AG09319 (cell line): ENCODE measurements at regions not wholly inside any gene's neighbourhood (a gene's known extent, or its start where the extent isn't known, plus 50 kb on each side); places are given as distances from the start of the nearest gene placed in this dataset.

ENCODE experiments used
- DNase-seq: peaks from one replicate; pipeline ENCODE4 v3.0.0-alpha.2; 2010; ENCODE audit warnings: low read depth; ENCODE audit errors: extremely low read depth
- TF ChIP-seq, protein P1 (sequence below): IDR thresholded peaks from 2 replicates; pipeline ENCODE4 v1.5.1; 2011; ENCODE audit warnings: low read depth, mild to moderate bottlenecking, inconsistent platforms, low read length, moderate library complexity

DNA sequence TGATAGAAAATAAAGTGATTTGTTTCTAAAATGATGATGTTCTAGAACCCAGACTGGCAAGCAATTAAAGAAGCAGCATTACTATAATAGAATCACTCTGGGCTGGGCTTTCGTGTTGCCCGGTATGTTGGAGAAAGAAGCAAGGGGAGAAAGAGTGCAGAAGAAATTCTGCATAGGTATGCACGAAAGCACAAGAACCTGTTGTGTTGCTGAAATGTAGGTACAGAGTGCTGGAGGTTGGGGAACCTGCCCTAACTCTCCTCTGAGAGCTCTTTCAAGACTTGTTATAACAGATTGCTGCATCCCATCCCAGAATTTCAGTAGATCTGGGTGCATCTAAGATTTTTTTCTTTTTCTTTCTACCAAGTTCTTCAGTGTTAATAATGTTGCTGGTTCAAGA, 95.7 kb upstream of the DACH1 start:
- TF ChIP-seq, protein P1, sequence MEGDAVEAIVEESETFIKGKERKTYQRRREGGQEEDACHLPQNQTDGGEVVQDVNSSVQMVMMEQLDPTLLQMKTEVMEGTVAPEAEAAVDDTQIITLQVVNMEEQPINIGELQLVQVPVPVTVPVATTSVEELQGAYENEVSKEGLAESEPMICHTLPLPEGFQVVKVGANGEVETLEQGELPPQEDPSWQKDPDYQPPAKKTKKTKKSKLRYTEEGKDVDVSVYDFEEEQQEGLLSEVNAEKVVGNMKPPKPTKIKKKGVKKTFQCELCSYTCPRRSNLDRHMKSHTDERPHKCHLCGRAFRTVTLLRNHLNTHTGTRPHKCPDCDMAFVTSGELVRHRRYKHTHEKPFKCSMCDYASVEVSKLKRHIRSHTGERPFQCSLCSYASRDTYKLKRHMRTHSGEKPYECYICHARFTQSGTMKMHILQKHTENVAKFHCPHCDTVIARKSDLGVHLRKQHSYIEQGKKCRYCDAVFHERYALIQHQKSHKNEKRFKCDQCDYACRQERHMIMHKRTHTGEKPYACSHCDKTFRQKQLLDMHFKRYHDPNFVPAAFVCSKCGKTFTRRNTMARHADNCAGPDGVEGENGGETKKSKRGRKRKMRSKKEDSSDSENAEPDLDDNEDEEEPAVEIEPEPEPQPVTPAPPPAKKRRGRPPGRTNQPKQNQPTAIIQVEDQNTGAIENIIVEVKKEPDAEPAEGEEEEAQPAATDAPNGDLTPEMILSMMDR: no peak
- DNase-seq: no peak

DNA sequence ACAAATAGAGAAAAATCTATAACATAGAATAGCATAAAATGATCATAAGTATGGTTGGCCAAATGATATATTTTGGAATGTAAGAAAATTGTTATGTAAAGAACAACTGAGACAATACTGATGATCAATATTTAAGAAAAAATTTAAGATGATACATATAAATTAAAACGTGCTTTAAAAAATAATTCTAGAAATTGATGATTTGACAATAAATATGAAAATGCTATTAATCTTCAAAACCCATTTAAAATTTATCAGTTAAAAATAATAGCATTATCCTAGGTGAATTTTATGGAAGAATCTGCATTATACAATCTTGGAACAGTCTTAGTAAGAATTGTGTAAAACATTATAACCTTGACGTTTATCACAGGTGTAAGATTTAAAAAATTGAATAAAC, 95.1 kb upstream of the DACH1 start:
- TF ChIP-seq, protein P1: no peak

DNA sequence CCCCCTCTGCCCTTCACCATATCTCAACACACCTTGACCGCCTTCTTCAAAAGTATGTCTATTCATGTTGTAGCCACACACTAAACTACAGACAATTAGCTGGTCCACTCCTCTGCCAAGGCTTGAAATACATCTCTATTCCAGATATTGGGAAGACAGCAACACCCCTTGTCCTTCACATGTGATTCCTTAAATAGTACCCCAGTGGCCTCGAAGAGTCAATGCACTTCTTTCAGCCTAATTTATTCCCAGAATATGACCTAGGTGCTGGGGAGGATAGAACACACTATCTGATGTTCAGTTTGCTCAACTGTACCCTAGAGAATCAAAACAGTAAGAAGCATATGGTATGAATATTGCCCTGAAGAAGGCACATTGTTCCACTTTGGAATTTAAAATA, 82.4 kb upstream of the DACH1 start:
- DNase-seq: no peak
- TF ChIP-seq, protein P1: no peak

More for the DNA sequence above, 95.1 kb upstream of the DACH1 start:
- DNase-seq: no peak

DNA sequence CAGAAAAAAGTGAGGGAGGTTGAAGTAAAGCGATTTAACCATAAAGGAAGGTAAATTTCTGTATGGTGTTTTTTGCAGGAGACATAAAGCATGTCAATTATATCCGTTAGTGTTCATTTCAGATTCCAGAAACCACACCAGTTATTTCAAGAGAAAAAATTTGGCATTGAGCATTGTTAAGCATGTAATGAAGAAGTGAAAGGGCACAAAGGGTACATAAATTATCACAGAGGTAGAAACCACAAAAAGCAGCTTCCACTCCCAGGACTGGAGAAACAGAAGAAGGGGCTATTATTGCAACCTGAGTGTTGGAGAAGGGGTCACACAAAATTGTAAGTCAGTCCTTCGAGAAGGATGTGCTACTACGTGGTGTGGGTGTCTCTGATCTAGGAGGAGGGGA, 72.2 kb upstream of the DACH1 start:
- TF ChIP-seq, protein P1: no peak

DNA sequence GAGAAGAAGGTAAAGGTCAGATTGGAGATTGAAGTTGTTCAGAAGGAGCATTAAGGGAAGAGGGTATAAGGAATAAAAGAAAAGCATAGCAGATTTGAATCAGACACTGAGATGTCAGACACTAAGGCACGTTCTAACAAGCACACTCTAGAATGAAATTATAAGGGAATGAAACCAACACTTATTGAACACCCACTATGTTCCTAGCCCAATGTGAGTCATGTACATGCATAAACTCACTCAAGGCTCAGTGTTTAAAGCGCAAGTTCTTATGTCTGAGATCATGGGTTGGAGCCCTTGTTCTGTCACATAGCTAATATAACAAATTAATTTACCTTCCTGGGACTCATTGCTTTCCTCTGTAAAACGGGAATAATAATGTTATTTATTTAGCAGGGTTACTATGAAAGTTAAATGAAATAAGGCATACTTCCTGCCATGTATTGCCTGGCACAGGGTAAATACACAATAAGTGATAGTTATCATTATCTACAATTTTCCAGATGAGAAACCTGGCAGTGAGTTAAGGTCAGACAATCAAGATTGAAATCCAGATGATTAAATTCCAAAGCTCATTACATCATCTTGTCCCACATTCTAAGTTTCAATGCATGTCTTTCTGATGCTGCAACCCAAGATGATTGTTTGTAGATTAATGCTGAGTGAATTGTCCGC, 68.3 kb upstream of the DACH1 start:
- TF ChIP-seq, protein P1: no peak
- DNase-seq: no peak

More for the DNA sequence above, 72.2 kb upstream of the DACH1 start:
- no peak for DNase-seq

DNA sequence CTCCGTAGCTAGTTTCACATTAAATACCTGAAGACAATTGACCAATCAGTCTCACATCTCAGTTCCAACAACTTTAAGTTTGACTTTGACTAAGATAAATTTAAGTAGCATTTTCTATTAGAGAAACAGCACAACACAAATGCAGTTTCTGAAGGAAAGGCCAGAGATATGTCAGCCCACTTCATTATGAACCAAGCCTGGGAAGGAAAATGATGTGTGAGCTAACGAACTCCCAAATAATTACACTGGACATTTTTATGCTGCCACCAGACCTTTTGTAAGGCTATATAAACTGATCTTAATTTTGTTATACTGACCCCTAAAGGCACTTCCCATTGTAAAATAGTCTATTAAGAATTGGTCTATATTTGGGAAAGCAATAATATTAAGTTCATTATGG, 57.9 kb upstream of the DACH1 start:
- TF ChIP-seq, protein P1: no peak
- DNase-seq: no peak

DNA sequence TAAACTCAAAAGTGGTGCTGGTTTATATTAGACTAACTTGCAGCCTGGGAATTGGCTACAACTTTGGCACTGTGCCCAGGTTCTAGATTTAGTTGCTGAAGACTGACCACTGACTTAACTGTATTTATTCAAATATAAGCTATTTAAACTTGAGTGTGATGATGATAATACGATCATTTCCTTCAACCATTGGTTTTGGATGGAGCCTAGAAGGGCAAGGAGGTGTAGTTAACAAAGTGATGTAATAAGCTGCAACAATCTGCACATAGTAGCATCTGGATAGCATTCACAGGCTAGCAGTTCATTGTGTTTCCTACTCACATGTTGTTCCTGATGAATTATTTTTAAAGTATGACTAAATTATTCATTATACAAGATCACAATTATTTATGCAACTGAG, 55.2 kb upstream of the DACH1 start:
- TF ChIP-seq, protein P1: no peak
- DNase-seq: no peak
